Left renal cortex interstitium (tissue), 4 donors: ENCODE measurements at regions not wholly inside any gene's neighbourhood (a gene's known extent, or its start where the extent isn't known, plus 50 kb on each side); places are given as distances from the start of the nearest gene placed in this dataset.
"Not testable (repeated sequence)": the region's sequence is repeated elsewhere in the genome, so short reads cannot be mapped to it uniquely, and the experiment has no call there.

Experiments
- DNase-seq, 4 donors: peaks; one replicate each; pipeline ENCODE4 v3.0.0-alpha.2; 2013; ENCODE audit warnings: low read depth in 4 of 4, low spot score in 2 of 4, missing footprints in 1 of 4

DNA sequence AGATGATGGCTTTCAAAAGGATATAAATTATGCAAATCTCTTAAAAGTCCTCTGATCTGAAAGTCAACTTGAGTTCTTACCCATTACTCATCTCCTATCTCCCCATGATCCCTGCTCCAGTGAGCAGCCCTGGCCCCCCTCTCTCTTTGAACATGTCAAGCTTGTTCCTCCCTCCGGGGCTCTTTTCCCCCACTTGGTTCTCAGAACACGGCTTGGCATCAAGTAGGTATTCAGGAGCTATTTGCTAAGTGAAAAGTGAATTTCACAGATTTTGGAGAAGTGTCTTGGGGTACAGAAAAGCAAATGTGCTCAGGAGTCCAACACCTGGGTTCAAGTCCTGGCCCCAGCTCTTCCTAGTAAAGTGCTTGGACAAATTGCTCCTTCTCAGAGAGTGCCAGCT is 98.3 kb upstream of the CTBP2 start:
- DNase-seq: no peak

GRCh38 chr10:125257521-125258108 is 97.3 kb upstream of the CTBP2 start:
- no peak for DNase-seq

DNA sequence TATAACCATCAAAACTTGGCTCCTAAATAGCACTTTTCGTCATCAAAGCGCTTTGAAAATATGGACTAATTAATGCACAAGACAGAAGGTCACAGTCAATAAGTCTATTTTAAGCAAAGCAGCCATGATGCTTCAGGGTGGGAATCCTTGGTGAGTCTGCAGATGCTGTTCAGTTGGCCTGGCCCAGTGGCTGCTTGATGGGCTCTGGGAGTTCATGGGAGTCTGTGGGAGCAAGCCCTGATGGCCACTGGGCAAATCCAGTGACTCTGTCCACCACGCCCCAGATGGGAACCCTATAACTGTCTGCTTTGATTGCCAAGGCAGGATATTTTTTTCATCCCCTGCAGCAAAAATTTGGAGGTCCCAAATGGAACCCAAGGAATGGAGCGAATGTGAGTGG is 95.7 kb upstream of the CTBP2 start:
- no peak for DNase-seq

GRCh38 chr10:125252937-125253336 is 92.6 kb upstream of the CTBP2 start:
- no peak for DNase-seq

- DNase-seq: not testable (repeated sequence)
Observed at GRCh38 chr10:125250834-125251233, 90.5 kb upstream of the CTBP2 start.

DNA sequence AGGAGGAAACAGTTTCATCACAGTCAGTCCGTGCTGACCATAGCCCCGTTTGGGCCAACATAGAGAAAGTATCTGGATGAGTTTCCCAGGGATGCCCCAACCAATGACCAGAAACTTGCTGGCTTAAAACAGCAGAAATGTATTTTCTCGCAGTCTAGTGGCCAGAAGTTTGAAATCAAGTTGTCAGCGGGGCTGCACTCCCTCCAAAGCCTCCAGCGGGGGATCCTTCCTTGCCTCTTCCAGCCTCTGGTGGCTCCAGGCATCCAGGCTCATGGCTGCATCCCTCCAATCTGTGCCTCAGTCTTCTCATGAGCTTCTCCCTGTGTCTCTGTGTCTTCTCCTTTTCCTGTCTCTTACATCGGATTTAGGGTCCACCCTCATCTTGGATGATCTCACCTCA is 89.6 kb upstream of the CTBP2 start:
- DNase-seq: no peak

DNA sequence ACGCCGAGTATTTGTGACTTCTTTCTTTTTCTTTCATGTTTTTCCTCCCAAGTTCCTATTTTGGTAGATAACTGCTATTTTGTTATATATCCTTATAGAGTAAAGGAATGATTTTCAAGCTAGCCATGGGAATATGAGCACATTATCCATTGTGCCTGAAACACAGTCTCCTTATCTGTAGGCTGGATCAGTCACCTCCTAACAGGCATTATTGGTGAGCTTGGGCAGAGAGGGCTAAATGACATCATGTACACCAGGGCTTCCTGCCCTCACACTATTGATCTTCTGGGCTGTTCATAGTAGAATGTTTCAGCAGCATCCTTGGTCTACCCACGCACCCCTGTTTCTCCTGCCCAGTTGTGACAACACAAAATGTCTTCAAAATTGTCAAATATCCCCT is 88.1 kb upstream of the CTBP2 start:
- no peak for DNase-seq

DNA sequence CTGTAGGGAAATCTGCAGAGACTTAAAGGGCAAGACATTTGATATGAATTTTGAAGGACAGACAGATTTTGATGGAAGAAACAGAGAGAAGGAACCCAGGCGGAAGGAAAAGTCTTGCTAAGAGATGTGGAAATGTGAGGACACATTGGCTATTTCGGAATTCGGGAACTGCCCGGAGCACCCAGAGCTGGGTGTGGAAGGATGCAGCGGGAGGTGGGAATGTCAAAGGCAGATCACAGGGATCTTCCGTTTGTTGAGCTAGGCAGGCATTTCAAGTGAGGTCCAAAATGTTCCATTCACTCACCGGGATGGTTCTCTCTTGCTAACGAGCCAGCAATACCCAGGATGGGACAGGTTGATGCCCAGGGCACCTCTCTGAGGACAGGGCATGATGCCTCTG is 87.2 kb upstream of the CTBP2 start:
- DNase-seq: no peak

DNA sequence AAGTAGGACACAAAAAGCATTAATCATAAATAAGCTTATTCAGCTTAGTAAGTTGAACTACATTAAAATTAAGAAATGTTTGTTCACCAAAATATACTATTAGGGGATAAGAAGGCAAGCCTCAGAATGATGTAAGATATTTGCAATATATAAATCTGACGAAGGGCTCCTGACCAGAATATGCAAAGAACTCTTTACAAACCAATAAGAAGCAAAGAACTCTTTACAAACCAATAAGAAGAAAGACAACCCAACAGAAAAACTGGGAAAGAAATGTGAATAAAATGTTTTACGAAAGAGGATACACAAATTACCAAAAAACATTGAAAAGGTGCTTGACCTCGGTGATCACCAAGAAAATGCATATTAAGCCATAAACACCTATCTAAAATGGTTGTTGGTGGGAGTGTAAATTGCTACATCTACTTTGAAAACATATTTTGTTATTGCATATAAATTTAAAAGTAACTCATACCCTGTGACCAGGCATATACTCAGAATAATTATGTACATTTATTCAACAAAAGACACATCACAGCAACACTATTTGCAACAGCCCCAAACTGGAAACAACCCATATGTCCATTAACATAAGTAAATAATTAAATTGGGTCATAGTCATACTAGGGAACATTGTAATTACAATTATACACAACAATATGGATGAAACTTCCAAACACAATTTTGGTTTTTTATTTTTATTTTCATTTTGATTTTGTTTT is 83.3 kb upstream of the CTBP2 start:
- DNase-seq: no peak

- DNase-seq: no peak
Observed at GRCh38 chr10:125238682-125239081, 78.3 kb upstream of the CTBP2 start.

DNA sequence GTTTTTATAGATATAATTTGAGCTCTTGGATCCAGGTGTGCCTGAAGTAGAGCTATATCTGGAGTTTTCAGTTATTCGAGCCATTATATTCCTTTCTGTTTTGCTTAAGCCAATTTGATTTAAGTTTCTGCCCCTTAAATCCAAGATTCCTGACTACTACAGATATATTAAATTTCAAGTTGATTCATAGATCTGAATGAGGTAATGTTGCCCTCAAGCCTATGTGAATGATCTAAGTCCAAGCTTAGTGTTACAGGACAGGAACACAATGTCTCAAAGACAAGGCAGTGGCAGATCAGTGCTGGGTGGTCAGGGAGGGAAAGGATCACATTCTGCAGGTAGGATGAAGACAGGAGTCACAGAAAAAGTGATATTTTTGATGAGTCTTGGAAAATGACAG is 75.7 kb upstream of the CTBP2 start:
- DNase-seq: no peak

DNA sequence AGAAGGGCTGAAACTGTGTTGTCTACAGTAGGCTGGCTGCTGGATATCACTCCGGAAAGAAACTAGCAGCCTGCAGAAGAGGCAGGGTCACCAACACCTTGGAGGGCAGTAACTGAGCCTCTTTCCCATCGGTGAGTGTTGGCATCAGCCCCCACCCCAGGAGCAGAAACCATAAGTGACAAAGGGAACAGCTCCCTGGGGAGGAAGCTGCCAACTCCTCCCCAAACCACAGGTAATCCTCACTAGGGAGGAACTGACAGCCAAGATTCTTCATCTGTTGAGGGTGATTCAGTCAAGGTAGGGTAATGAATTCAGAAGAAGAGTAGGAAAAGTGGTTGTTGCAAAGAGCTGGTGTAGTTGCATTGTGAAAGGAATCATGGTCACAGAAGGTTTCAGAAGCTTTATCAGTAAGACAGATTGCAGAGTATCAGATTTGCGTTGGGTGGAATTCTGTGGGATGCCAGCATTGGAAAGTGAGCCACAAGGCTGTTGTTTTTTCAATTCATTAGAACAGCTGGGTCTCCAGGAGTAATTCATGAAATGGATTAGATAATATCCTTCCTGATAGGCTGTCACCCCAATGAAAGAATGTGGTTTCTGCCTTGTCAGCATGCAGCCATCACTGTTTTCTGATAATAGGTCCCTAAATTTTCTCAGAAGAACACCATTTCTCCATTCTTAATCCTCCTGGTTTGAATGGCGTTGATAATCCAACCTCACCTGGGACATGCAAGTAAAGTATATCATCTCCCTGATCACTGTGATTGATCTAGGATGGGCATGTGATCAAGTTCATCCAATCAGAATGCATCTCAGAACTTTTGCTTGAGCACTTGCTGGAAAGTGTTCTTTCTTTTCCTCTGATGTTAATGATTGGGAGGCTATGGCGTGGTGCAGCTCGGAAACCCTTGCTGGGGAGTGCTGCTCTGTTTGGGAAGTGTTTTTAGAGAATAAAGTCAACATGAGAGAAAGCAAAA is 75.0 kb upstream of the CTBP2 start:
- DNase-seq: no peak

GRCh38 chr10:125234576-125234975 is 74.2 kb upstream of the CTBP2 start:
- not testable (repeated sequence) for DNase-seq

DNA sequence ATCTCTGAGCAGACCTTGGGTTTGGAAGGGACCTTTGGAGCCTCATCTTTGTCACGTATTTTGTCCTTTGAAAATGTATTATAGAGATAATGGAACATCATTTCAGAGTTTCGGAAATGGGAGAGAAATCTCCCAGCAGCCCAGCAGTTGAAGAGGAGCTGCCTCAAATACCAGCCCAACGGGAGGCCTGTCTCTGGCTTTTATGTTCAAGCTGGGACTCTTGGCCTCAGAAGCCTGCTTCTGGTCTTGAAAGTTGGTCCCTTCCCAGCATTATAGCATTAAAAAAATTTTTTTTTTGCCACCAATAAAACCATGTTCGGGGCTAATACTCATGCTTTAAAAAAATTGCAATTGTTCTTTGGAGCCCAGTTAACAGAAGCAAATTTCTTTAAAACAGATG is 73.4 kb upstream of the CTBP2 start:
- DNase-seq: no peak

- DNase-seq: no peak
Observed at GRCh38 chr10:125232841-125233240, 72.5 kb upstream of the CTBP2 start.

GRCh38 chr10:125231813-125232475 is 71.6 kb upstream of the CTBP2 start:
- DNase-seq: no peak

DNA sequence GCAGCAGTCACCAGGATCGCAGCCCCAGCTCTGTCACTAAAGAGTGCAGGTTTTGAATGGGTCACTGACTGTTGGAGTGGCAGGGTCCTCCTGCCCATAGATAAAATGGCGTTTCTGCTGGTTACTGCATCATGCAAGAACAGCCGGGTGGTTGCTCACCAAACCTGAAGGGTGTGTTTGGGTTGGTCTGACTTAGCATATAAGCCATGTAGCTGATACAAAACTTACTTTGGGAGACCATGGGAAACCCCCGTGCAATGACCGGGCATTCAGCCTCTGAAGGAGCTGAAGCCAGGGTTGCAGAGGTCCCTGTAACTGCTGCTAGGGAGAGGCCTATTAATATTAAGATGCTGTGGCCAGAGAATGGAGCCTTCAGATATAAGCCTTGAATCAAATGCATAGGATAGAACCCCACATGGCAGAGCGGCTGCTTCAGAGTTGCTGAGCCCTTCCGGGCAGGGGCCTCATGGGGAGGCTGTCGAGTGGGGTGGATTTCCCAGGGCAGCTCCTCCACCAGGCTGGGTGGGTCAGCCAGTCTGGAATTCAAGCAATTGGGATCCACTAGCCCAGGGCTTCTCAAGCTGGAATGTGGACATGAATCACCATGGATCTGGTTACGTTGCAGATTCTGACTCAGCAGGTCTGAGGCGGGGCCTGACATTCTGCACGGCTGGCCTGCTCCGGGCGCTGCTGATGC is 70.9 kb upstream of the CTBP2 start:
- no peak for DNase-seq

DNA sequence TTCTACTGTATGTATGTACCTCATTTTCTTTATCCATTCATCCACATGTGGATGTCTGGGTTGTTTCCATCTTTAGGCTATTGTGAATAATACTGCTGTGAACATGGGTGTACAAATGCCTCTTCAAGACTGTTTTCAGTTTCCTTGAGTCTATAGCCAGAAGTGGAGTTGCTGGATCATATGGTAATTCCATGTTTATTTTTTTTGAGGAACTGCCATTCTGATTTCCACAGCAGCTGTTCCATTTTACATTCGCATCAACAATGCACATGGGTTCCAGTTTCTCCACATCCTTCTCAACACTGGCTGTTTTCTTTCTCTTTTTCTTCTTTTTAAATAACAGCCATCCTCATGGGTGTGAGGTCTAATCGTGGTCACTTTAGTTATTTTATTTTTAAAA is 69.9 kb upstream of the CTBP2 start:
- no peak for DNase-seq

- not testable (repeated sequence) for DNase-seq
Observed at GRCh38 chr10:125228245-125228940, 68.0 kb upstream of the CTBP2 start.

GRCh38 chr10:125227546-125227945 is 67.2 kb upstream of the CTBP2 start:
- no peak for DNase-seq
